C4-2B (cell line): ENCODE measurements at regions not wholly inside any gene's neighbourhood (a gene's known extent, or its start where the extent isn't known, plus 50 kb on each side); places are given as distances from the start of the nearest gene placed in this dataset.

Experiments
- H3K27ac ChIP-seq: fragments of 450-650 bp; 2 replicates; pipeline ENCODE4 v1.5.1; 2017
- ZFX ChIP-seq: fragments of 450-650 bp; IDR thresholded peaks from 2 replicates; pipeline ENCODE4 v1.6.1; 2017
- TF ChIP-seq, protein P1 (sequence below): fragments of 450-650 bp; conservative IDR thresholded peaks from 2 replicates; pipeline ENCODE4 v1.5.1; 2017; ENCODE audit warnings: mild to moderate bottlenecking

DNA sequence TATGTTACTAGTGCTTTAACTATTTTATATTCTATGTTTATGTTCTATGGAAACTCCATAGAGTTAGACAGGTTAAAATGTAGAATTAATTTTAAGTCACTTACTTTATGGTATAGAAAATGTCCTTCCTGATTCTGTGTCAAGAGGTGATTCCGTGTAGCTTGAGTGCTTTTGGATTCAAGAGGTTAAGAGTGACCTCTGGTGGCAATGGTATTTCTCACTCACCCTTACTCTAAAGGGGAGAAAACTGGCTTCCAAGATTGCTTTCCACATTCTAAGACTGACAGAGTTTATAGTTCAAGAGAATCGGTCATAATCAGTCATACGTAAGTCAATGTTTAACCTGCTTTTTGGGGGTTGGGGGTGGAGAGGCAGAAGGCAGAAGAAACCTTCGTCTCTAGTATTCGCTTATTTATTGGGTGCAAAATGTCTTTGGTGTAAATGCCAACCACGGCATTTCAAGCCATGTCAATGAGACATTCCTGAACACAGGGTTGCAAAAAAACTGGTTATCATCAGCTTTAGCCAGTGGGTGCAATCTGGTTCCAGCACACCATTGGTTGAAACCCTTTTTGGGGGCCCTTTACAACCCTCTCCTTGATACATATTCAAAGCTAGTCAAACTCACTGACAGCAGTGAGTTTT is 92.0 kb upstream of the VGLL3 start:
- TF ChIP-seq, protein P1, sequence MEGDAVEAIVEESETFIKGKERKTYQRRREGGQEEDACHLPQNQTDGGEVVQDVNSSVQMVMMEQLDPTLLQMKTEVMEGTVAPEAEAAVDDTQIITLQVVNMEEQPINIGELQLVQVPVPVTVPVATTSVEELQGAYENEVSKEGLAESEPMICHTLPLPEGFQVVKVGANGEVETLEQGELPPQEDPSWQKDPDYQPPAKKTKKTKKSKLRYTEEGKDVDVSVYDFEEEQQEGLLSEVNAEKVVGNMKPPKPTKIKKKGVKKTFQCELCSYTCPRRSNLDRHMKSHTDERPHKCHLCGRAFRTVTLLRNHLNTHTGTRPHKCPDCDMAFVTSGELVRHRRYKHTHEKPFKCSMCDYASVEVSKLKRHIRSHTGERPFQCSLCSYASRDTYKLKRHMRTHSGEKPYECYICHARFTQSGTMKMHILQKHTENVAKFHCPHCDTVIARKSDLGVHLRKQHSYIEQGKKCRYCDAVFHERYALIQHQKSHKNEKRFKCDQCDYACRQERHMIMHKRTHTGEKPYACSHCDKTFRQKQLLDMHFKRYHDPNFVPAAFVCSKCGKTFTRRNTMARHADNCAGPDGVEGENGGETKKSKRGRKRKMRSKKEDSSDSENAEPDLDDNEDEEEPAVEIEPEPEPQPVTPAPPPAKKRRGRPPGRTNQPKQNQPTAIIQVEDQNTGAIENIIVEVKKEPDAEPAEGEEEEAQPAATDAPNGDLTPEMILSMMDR = peak; percentile 76
- no peak for TF ChIP-seq ZFX
- no peak overlapping the region for H3K27ac ChIP-seq

DNA sequence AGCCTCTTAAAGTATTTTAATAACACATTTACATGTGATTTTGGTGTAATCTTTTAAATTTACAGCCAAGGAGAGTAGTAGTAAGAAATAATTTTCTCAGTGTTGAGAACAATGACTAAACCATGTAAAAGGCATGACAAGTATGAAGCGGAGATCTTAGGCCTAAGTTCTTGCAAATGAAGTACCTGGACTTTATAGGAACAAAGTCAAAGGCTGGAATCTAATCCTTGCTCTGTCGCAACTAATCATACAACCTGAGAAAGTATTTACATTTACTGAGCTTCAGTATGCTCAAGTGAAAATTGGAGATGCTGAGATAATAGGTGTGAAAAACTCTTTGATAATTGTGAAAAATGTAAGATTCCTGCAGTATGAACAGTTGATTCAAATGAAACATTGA is 86.4 kb upstream of the VGLL3 start:
- H3K27ac ChIP-seq = no peak overlapping the region
- TF ChIP-seq, protein P1 = no peak
- no peak for TF ChIP-seq ZFX

DNA sequence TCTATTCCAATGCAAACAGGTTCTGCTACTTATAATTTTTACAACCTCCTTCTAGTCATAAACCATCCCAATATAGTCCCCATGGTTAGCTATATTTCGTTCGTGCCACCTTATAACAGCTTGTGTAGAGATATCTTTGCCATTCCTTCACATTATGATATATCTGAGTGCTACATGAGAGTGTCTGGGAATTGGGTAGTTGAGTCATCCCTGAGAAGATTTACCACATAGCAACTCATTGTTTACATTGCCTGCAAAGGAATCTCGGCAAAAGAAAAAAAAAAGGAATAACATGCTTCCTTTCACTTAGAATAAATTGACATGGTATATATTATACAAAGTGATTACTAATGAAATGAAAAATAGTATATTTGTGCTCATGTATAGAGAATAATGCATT is 86.0 kb upstream of the VGLL3 start:
- no peak for TF ChIP-seq ZFX
- TF ChIP-seq, protein P1 = no peak
- H3K27ac ChIP-seq = no peak overlapping the region

DNA sequence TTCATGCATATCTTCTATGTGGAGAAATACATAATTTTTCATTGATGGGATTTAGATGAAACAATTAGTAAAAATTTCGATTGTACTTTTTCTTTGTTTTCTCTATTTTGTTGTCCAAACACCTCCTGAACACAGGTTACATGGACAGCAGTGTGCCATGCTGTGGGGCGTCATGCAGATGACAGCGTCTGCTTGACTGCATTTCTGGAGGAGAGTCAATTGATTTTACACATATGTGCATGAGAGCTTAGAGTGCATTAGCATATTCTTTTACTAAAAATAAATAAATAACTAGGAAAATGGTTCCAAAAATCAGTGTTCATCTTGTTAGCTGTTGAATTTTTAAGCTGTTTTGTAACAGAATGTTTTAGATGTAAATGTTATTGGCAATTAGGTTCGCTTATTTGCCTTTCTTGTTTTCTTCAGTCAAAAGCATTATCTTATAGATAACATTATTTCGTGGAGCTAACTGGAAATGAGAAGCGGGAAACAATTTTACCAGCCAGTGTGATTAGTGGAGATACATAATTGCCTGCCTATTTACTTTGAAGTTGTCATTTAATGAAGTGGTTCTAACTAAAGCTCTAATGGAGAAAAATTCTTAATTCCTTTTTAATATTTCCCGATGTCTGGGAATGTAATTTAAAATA is 82.7 kb upstream of the VGLL3 start:
- TF ChIP-seq, protein P1 = no peak
- TF ChIP-seq ZFX = no peak

DNA sequence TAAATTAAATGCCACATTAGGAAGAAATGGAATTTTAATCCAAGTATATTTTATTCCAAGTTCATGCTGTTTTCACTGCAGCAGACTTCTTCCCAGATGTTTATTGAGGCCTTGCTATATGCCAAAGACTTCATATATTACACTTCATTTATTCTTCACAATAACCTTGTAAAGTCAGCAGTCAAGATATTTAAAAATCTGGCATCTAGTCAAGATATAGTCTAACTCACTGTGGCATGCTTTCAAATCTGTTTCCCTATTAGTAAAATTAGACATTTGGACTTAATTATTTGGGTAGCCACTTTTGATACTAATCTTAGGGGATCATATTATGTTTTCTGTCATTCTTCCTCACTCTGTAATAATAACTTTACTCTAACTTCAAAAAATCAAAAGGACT is 81.5 kb upstream of the VGLL3 start:
- no peak overlapping the region for H3K27ac ChIP-seq
- no peak for TF ChIP-seq ZFX
- TF ChIP-seq, protein P1 = no peak

More for the DNA sequence above, 82.7 kb upstream of the VGLL3 start:
- no peak overlapping the region for H3K27ac ChIP-seq

DNA sequence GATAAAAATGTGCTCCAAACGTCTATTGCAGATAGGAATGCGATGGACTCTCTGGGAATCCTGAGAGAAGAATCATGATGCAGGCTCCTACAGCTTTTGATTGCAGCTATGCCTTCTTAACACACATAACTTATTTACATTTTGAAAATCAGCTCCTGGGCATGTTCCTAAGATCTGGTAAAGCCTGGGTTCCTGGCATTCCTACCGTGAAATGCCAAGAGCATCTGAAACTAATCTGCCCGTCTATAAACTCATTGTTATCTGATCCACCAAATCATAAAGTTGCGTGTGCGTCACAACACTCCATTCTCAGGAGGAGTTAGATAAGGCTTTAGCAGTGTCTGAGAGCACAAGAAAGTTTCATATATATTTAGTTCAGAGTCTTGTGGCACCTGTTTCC is 79.0 kb upstream of the VGLL3 start:
- TF ChIP-seq, protein P1 = no peak
- TF ChIP-seq ZFX = no peak
- H3K27ac ChIP-seq = no peak overlapping the region

DNA sequence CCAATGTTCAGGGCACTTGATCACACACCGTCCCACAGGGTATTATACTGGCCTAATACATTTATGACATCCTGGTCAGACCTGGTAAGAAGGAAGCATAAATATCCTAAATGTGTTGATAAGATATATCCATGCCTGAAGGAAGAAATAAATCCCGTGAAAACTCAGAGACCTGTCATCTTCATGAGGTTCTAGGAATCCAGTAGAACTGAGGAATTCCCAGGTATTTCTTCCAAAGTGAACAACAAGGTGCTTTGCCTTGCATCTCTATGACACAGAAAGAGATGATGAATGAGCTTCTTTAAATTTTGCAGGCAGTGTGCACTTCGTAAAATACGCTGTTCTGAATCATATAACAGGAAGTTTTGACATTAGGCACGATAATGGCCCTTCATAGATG is 78.1 kb upstream of the VGLL3 start:
- no peak for TF ChIP-seq ZFX
- TF ChIP-seq, protein P1 = no peak
- H3K27ac ChIP-seq = no peak overlapping the region
